HG02763 (cell line): ENCODE measurements at regions not wholly inside any gene's neighbourhood (a gene's known extent, or its start where the extent isn't known, plus 50 kb on each side); places are given as distances from the start of the nearest gene placed in this dataset.
"Not testable (repeated sequence)": the region's sequence is repeated elsewhere in the genome, so short reads cannot be mapped to it uniquely, and the experiment has no call there.

ENCODE experiments used
- ATAC-seq: cut with Tn5 transposase; IDR thresholded peaks from one replicate; pipeline ENCODE4 v1.9.1; 2021; ENCODE audit warnings: mild to moderate bottlenecking, moderate library complexity; ENCODE audit not compliant: unreplicated experiment

DNA sequence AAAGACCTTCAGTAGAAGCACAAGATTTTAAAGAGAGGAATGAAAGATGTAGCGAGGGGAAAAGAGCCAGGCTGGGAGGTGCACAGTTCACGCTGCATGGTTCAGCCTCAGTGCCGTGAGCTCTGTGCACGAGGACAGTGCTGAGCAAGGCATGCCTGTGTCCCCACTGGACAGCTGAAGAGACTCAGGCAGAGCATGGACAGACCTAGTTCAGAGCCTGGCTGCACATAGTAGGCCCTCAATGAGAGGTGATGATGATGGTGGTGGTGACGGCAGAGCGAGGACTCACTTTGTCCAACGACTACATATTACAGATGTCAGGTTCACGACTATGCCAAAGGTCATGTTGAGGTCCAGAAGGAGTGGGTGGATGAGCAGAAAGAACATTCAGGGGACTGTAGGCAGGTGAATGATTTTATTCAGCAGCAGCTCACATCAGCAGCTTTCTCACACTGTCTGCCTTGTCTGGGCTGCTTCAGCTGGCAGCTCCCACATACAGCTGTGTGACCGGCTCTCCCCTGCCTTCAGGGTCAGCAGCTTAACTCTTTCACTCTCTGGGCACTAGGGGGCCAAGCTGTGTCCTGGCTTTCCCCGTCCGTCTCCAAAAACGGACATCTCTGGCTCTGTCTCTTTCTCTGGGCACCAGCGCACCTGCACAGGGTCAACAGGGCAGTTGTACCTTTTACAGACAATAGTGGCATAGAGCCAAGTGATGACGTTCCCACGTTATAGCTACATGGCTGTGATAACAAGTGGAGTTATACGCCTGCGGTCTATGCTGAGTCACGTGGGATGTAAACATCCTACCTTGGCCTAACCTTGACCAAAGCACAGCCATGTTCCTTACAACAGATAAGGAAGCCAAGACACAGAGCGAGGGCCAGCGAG is 83.4 kb upstream of the KCNK12 start:
- ATAC-seq = no peak

DNA sequence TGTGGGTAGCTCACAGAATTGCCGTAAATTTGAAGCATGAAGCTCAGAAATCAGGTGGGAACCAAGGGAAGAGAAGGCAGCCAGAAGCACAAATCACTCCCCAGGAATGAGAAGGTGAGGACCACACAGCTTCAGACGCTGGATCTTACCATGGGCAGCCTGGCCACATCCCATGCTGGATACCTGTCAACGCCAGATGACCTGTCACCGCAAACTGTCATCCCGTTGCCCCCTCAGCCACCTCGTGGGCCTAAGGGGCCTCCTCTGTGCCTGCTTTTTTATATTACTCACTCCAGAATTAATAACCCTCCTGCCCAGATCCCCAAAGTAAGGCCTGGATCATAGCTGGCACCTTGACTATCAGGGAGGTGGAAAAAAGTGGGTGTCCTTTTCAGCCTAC is 82.3 kb upstream of the KCNK12 start:
- ATAC-seq = no peak

DNA sequence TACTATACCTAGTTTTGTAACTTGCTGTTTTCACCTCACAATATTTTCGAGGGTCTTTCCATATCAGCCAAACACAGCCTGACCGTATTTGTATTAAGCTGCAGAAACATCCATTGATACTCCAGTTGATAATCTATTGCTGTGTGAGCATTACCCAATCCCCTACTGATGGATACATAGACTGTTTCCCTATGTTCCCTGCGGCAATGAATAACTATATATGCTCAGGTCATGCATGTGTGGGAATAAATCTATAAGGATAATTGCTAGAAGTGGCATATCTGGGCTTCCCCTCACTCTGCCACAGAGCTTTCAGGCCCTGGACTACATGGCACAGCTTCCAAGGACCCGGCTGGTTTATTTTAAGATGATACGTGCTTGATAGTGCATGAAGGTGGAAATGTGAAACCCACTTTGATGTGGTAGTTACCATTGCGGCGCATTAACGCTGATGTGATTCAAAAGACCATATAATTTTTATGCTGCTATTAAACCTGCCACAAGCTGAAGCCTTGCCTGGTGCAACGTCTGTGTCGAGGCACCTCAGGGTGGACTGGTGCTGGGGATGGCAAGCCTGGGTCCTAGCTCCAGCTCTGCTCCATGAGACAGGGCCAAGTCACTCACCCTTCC is 81.4 kb upstream of the KCNK12 start:
- ATAC-seq = no peak

DNA sequence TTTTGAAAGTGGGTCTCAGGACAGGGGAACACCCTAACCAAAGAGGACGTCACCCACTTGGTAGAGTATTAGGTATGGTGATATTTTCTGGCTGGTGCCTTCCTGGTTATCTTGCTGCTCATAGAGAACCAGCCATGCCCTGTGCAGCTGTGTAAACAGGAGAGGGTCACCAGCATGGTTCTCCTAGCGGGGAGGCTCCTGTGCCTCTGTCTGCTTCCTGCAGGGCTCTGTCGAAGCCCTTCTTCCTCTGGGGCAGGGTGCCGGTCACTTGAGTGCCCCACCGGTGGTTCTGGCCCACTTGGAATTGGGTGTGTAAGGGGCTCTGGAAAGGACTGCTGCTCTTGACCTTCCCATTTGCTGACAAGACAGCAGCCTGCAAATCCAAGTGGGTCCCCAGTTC is 80.5 kb upstream of the KCNK12 start:
- no peak for ATAC-seq

DNA sequence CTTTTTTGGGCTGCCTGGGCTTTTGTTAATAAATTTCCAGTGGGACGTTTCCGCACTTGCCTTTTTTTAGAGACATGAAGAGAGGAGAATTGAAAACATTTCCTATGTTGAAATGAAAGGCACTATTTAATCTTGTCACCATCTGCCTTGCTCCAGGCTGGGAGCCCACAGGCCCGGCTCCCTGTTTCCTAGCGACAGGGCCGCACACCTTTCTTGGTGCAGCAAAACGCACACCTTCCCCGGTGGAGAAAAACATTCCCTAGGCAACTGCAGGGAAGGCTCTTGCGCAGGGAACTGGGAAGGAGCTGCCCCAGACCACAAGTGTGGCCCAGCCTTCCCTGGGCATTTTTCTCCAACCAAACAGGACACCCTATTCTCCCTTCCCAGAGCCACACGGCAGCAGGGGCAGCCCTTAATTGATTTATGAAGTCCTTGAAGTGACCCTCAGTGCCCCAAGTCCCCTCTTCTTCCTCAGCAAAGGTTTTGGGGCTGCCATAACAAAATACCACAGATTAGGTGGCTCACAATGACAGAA is 79.3 kb upstream of the KCNK12 start:
- no peak for ATAC-seq

DNA sequence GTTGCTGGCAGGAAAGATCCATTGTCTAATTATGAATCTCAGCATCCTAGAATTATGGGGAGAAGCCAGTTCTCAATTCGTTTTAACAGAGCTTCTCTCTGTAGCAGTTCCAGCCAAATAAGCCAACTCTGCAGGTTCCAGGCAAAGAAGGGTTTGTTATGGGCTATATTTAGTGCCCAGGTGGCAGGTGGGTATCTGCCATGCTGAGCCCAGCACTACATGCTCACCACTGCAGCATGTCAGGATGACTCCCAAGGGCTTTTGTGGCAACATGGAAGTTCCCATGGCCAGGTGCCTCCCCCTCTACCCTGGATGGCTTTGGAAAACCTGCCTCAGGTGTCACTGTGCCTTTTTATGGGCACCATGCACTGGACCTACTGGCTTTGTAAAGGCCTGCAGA is 74.5 kb upstream of the KCNK12 start:
- no peak for ATAC-seq

DNA sequence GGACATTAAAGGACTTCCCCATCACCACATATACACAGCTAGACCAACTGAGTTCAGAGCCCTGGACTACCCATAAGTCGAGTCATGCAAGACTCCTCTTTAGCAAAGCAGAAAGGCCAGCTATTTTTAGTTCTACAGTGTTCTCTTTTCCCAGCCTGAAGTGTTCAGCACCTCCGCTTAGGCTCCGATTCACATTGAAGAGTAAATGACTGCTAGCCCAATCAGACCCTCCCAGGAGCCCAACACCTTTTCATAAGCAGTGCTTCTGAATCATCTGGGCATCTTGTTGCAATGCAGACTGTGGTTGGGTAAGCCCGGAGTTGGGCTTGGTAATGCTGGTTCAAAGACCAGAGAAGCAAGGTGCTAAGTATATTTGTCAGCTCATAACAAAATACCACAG is 73.6 kb upstream of the KCNK12 start:
- no peak for ATAC-seq

DNA sequence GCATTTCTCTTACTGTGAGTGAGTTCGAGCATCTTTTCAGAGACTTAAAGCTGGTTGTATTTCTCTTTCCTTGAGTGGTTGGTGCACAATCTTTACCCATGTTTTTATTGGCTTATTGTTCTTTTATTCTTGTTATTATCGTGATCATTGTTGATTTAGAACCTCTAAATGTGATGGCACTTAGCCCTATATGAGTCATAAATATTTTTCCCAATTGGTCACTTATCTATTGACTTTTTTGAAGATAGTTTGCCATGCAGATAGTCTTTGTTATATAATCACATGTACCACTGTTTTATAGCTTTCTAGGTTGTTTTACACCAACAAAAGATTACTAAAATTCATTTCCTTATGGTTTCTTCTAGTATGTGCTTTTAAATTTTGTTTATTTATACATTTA is 70.6 kb upstream of the KCNK12 start:
- no peak for ATAC-seq

DNA sequence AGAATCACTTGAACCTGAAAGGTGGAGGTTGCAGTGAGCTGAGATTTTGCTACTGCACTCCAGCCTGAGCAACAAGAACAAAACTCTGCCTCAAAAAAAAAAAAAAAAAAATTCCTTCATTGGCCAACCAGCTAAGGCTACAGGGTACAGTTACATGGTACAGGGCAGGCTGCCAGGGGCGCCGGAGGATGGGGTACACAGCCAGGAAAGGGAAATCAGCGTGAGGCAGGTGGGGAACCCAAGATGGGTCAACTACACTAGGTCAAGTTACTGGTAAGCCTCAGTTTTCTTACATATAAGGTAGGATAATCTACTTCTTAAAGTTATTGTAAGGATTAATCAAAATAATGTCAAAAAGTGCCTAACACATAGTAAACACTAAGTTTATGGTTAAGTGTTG is 69.6 kb upstream of the KCNK12 start:
- ATAC-seq = no peak

DNA sequence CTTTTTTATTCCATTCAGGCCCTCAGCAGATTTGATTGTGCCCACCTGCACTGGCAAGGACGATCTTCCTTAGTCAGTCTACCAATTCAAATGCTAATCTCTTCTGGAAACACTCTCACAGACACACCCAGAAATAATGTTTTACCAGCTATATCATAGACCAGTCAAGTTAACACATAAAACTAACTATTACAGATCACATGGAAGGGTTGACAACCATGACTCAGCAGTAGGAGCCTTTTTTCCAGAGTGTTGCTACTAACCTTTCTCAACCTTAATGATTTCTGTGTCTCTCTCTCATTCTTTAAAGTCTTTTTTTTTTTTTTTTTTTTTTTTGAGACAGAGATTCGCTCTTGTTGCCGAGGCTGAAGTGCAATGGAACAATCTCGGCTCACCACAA is 68.7 kb upstream of the KCNK12 start:
- no peak for ATAC-seq

DNA sequence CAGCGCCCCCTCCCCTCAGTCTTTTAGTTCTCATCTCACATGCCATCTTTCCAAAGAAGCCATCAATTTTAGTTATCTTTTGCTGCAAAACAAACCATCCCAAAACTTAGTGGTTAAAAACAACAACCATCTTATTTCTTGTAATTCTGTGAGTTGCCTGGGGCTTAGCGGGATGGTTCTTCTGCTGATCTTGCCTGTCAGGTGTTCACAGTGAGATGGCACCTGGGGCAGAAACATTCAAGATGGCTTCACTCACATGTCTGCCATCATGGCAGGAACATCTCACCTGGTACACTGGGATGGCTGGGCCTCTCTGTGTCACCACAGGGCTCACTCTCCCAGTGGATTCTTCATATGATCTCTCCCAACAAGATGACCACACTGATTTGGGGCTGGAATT is 67.6 kb upstream of the KCNK12 start:
- no peak for ATAC-seq

DNA sequence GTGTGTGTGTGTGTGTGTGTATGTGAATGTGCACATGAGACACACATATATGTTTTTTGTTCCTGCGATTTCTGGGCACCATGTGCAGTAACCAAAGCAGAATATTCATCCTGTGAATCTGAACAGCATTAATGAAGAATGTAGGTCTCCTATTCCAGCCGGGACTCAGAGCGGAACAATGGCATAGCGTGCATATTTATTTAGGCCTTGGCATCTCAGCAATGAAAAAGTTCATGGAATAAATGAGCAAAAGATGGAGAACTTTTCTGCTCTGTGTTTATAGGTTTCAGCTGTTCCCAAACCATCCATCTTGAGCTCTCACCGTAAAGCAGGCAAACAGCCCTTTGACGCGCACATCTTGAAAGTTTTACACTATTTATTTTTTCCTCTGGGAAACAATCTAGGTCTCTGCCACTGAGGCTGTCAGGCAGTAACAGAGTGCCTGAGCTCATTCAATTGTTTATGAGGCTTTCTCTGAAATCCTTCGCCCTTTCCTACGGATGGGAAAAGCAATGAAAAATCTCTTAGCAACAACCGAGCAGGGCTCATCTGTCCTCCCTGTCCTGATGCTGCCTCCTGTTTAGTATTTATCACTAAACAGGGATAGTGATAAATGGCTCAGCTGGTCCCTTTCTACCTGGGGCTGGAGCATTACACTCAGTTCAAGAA is 65.9 kb upstream of the KCNK12 start:
- ATAC-seq = no peak

DNA sequence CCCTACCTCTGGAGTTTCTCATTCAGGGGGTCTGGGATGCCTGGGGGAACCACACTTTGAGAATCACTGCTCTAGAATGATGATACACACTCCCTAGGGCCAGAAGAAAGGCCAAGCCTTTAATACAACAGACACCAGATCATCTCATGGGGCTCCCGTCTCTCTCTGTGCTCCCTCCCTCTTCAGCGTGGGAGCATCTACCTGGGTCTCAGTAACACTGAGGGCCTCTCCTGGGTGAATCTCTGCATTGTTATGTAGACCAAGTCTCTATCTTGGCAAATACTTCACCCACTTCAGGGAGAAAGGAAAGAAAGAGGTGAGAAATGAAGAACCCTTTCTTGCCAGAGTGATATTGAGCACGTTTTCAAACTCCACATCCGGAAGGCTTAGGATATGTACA is 65.4 kb upstream of the KCNK12 start:
- ATAC-seq = no peak

DNA sequence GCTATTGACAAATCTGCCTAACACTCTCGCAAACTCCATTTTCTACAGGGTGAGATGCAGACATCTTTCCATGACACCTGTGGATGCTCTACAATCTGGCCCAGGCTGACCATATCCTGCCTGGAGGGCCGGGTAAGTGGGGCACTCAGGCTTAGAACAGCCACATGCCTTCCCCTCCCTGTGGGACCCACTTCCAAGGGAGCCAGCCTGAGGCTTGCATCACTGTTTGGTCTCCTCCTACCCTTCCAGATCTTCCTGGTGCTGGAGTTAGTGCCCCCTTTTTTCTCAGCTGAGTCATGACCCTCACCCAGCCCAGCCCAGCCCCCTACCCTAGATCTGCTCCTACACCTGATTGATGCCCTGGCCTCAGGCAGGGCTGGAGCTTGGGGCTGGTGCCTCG is 62.0 kb upstream of the KCNK12 start:
- ATAC-seq = no peak

DNA sequence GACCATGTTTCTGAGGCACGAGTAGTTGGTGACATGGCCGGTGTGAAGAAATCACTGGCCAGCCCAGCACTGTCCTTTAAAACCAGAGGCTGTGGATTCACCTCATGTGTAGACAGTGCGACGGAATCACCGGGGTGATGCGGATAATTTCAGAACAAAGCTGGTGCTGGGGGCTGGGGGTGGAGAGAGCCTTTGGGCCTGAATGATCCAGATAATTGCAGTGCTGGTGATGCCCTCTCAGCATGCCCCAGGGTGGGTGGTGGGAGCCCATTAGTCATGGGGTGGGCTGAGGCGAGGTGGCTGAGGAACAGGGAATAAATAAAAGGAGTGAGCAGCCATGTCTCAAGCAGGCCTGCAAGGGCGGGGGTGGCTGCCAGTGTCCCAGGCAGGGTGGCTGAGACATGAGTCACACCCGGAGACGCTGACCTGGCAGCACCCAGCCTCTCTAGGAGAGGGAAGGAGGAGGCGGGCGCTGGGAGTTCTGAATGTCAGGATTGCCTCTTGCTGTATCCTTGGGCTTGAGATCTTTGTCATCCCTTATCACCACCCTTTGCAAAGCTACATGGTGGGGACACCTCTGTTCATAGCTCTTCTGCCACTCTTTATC is 61.1 kb upstream of the KCNK12 start:
- no peak for ATAC-seq

DNA sequence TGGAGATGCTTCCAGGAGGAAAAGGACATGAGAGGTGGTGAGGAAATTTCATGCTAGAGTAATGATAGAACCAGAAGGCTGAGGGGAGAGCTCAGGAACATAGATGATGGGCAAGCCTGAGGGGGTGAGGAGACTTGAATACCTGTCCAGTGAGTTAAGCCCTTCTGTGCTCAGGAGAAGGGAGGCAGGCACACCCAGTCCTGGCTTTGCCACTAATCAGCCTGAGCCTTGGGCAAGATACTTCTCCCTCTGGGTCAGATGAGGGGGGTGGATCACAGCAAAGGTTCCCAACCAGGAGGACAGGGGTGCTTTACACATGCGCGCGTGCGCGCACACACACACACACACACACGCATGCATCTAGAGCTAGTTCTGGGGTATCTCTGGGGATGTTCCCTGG is 60.5 kb upstream of the KCNK12 start:
- ATAC-seq = no peak

DNA sequence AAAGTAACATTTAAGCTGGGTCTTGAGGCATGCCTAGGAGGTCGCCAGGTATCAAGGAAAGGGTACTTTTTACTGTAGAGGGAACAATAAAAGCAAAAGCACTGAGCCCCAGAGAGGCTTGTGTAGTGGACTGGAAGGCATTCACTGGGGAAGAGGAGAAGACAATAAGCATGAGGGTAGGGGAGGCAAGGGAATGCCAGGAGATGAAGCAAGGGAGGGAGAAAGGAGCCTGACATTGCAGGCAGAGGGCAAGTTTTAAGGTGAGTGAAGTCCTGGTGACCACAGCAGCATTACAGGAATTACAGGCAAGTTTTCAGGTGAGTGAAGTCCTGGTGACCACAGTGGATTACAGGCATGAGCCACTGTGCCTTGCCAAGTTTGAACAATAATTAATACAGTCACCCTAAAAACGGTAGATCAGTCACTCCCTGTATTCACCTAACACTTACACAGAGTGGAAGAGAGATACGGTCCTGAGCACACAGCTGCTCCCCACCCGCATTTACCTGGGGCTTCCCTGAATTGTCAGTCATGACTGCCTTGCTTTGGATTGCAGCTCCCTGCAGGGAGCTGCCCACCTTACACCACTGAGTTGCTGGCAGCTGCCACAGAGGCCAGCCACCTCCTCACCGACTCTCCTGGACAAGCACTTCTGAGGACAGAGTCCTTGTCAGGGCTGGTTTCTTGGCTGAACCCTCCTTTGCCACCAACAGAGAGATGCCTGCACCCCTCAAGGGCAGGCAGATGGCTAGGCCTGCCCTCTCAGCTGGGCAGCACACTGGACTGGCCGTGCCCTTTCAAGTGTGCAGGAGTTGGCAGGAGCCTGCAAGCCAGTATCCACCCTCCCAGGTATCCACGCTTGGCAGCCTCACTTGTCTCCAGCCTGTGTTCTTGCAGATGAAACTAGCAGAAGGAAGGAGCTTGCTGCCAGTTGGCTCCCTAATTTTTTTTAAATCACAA is 59.0 kb upstream of the KCNK12 start:
- no peak for ATAC-seq

DNA sequence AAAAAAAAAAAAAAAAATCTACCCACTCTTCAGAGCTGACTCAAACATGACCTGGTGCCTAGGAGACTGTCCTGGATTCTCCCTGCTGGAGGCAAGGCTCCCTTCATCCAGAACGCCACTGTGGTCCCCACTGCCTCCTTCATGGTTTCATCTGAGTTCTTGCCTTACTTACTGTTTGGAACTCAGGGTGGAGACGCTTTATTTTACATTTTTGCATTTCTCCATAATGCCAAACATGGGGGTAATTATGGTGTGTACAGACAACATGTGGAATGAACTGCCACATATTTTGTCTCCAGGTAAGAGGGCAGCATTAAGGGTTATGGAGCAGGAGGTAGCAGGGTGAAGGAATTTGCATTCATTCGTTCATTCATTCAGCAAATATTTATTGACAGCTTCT is 58.1 kb upstream of the KCNK12 start:
- no peak for ATAC-seq

DNA sequence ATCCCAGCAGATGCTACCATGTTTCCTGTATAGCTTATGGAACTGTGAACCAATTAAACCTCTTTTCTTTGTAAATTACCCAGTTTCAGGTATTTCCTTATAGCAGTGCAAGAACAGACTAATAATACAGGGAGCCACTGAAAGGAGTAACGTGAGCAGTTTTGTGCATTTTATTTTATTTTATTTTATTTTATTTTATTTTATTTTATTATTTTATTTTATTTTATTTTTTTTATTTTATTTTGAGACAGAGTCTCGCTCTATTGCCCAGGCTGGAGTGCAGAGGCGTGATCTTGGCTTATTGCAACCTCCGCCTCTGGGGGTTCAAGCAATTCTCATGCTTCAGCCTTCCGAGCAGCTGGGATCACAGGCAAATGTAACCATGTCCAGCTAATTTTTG is 55.9 kb upstream of the KCNK12 start:
- ATAC-seq = no peak

DNA sequence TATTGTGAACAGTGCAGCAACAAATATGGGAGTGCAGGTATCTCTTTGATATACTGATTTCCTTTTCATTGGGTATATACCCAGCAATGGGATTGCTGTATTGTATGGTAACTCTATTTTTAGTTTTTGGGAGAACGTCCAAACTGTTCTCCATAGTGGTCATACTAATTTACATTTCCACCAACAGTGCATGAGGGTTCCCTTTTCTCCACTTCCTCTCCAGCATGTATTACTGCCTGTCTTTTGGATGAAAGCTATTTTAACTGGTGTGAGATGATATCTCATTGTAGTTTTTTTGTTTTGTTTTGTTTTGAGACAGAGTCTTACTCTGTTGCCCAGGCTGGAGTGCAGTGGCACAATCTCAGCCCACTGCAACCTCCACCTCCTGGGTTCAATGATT is 52.4 kb upstream of the KCNK12 start:
- not testable (repeated sequence) for ATAC-seq
